DOHH2 (cell line): ENCODE measurements at regions not wholly inside any gene's neighbourhood (a gene's known extent, or its start where the extent isn't known, plus 50 kb on each side); places are given as distances from the start of the nearest gene placed in this dataset.
A peak's percentile ranks its signal among the peaks of the same experiment; 100 is the strongest.

Experiments used
- CTCF ChIP-seq: fragments of 200-600 bp; sonication (generic); IDR thresholded peaks from one replicate; pipeline ENCODE4 v1.5.1; 2014; ENCODE audit warnings: antibody characterized with exemption, mild to moderate bottlenecking, low read depth, low read length; ENCODE audit not compliant: poor library complexity, severe bottlenecking
- EZH2phosphoT487 ChIP-seq: fragments of 200-600 bp; sonication (generic); IDR thresholded peaks from 2 replicates; pipeline ENCODE4 v1.6.1; 2017; ENCODE audit warnings: borderline replicate concordance, mild to moderate bottlenecking, antibody characterized with exemption, low read length, moderate library complexity, mixed read lengths

- peak; percentile 43 for TF ChIP-seq CTCF
- no peak for TF ChIP-seq EZH2phosphoT487
These were observed 220.0 kb upstream of the DPP6 start for GRCh38 chr7:153832160-153832559.
